Panc1 (cell line): ENCODE measurements at regions not wholly inside any gene's neighbourhood (a gene's known extent, or its start where the extent isn't known, plus 50 kb on each side); places are given as distances from the start of the nearest gene placed in this dataset.

Experiments
- POLR2AphosphoS5 ChIP-seq: IDR thresholded peaks from 2 replicates; pipeline ENCODE4 v1.6.1; 2012; ENCODE audit warnings: mild to moderate bottlenecking, low read depth, low read length, moderate library complexity
- TCF7L2 ChIP-seq: IDR thresholded peaks from 2 replicates; pipeline ENCODE4 v1.6.1; 2011; ENCODE audit warnings: mild to moderate bottlenecking, low read depth, low read length, inconsistent platforms
- TF ChIP-seq, protein P1 (sequence below): fragments of 450-650 bp; IDR thresholded peaks from 2 replicates; pipeline ENCODE4 v1.5.1; 2017; ENCODE audit warnings: mild to moderate bottlenecking

DNA sequence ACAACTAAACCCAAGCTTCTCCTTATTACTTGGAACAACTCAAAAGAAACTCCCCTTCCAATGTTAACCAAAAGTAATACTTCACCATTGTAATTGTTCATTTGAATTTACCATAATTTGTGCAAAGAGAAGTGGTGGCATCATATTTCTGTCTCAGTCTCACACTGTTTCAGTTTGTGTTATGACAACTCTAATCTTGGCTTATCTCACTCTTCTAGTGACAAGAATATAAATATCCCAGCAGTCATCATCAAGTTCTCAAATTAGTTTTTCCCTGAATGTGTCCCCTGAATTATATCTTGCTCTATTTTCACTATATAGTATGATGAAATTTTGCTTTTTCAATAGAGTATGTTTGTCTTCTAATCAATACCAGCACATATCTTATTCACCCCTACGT, 681.4 kb upstream of the PRR20A start:
- TF ChIP-seq, protein P1, sequence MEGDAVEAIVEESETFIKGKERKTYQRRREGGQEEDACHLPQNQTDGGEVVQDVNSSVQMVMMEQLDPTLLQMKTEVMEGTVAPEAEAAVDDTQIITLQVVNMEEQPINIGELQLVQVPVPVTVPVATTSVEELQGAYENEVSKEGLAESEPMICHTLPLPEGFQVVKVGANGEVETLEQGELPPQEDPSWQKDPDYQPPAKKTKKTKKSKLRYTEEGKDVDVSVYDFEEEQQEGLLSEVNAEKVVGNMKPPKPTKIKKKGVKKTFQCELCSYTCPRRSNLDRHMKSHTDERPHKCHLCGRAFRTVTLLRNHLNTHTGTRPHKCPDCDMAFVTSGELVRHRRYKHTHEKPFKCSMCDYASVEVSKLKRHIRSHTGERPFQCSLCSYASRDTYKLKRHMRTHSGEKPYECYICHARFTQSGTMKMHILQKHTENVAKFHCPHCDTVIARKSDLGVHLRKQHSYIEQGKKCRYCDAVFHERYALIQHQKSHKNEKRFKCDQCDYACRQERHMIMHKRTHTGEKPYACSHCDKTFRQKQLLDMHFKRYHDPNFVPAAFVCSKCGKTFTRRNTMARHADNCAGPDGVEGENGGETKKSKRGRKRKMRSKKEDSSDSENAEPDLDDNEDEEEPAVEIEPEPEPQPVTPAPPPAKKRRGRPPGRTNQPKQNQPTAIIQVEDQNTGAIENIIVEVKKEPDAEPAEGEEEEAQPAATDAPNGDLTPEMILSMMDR = no peak
- no peak for TF ChIP-seq POLR2AphosphoS5
- no peak for TF ChIP-seq TCF7L2
